ENCODE measurements at regions not wholly inside any gene's neighbourhood (a gene's known extent, or its start where the extent isn't known, plus 50 kb on each side); places are given as distances from the start of the nearest gene placed in this dataset.

DNA sequence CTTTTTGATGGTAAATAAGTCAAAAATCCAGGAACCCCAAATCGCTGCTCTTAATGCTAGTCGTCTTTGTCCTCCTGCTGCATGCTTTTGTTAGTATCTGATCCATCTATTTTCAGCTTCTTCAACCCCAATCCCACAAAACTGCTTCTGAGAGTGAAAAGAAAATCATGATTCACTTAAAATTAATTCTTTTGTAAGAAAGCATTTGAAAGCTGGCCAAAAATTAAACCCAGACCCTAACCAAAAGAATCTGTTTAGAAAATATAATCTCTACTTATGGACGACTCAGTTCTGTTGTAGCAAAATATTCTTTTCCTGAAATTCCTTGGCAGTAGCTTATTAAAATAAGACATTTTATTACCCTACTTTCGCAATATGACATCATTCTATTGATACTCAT is 443.6 kb upstream of the SYT1 start:
- no peak overlapping the region for H3K27ac ChIP-seq
- no peak for TF ChIP-seq ZFX (IDR thresholded peaks at IDR 0.05; ENCODE audit: borderline replicate concordance)
- TF ChIP-seq, protein P1, sequence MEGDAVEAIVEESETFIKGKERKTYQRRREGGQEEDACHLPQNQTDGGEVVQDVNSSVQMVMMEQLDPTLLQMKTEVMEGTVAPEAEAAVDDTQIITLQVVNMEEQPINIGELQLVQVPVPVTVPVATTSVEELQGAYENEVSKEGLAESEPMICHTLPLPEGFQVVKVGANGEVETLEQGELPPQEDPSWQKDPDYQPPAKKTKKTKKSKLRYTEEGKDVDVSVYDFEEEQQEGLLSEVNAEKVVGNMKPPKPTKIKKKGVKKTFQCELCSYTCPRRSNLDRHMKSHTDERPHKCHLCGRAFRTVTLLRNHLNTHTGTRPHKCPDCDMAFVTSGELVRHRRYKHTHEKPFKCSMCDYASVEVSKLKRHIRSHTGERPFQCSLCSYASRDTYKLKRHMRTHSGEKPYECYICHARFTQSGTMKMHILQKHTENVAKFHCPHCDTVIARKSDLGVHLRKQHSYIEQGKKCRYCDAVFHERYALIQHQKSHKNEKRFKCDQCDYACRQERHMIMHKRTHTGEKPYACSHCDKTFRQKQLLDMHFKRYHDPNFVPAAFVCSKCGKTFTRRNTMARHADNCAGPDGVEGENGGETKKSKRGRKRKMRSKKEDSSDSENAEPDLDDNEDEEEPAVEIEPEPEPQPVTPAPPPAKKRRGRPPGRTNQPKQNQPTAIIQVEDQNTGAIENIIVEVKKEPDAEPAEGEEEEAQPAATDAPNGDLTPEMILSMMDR (IDR thresholded peaks at IDR 0.05) = no peak

DNA sequence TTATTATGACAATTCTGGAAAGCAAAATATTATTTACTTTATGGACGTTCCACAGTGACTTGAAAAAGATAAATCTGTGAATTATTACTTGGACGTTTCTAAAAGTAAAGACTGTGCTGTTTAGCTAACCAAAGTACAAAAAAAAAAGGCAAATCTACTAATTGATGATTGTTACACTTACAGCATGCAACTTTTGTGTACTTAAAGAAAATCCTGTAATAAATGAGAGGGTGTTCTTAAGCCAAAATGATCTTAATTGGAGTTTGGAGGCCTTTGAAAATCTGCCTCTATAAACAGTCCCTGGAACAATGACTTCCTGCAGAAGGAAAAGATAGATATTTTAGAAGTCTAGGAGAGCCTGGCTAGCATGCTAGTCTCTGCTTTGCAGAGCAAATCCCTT is 434.0 kb upstream of the SYT1 start:
- H3K27ac ChIP-seq = no peak overlapping the region
- TF ChIP-seq, protein P1 (IDR thresholded peaks at IDR 0.05) = no peak
- no peak for TF ChIP-seq ZFX (IDR thresholded peaks at IDR 0.05; ENCODE audit: borderline replicate concordance)

DNA sequence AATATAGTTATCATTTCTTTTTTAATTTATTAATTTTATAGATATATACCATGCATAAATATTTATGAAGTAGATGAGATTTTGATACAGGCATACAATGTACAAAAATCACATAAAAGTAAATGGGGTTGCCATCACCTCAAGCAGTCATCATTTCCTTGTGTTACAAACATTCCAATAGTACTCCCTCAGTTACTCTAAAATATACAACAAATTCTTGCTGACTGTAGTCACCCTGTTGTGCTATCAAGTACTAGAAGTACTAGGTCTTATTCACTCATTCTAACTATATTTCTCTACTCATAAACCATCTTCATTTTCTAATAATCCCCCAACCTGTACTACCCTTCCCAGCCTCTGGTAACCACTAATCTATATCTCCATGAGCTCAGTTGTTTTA is 432.6 kb upstream of the SYT1 start:
- H3K27ac ChIP-seq = no peak overlapping the region
- no peak for TF ChIP-seq ZFX (IDR thresholded peaks at IDR 0.05; ENCODE audit: borderline replicate concordance)
- TF ChIP-seq, protein P1 (IDR thresholded peaks at IDR 0.05) = no peak

DNA sequence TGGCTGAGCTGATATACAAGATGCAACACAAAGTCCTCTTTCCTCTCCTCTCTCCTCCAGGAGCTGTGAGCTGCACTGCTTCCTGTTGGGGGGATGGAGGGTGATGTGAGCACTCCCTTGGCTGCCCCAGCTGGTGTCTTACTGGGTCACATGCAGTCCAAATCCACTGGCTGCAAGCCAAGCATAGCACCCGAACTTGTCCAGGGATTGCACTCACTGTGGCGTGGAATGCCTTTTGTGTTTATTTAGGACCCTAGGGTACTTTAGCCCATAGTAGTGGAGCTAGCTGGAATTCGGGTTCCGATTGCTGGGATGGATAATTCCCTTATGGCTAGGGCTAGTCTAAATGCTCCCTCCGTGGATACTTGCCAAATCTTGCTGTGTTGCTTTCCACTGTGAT is 424.9 kb upstream of the SYT1 start:
- TF ChIP-seq, protein P1 (IDR thresholded peaks at IDR 0.05) = no peak
- no peak for TF ChIP-seq ZFX (IDR thresholded peaks at IDR 0.05; ENCODE audit: borderline replicate concordance)

DNA sequence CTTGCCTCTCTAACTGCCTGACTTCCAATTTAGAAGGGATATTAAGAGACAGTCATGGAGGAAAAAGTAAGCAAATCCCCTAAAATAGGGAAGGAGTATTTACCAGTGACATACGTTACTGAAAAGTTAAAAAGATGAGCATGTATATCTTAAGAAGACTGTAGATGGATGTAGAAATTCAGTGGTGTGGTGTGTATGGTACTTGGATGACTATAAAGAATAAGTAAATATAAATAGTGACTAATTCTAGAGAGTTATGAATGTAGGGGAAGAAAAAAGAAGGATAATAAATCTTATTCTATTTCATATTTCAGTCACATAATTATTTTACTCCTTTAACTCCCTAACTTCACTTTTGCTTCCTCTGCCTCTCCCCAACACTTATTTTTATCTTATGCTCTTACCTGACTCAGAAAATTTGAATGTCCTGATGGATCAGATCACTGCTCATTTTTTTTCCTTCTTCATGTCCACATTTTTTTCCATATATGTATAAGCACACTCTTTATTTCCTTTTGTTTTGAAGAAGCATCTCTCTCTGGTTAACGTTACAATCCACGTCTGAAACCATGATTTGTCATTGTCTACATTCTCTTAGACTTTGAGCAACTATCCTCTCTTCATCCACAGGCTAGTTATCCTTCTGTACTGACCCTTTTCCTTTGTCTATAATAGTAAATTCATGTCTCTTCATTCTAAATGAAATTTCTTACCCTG is 422.7 kb upstream of the SYT1 start:
- TF ChIP-seq, protein P1 (IDR thresholded peaks at IDR 0.05) = no peak
- no peak for TF ChIP-seq ZFX (IDR thresholded peaks at IDR 0.05; ENCODE audit: borderline replicate concordance)
- no peak overlapping the region for H3K27ac ChIP-seq

More for the DNA sequence above, 424.9 kb upstream of the SYT1 start:
- H3K27ac ChIP-seq = no peak overlapping the region

DNA sequence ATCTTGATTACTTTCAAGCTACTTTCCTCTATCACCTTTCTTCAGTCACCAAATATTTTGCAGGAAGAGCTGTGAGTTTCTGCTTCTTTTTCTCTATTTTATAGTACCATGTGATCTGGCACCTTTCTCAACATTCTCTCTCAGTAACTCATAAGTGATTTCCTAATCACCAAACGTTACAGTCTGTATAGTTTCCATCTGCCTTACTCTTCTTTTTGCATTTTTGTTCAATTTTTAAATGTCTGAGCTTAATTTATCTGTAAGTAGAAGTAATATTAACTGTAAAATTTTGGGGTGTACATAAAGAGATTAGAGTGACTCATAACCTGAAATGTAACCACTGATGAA is 422.1 kb upstream of the SYT1 start:
- no peak overlapping the region for H3K27ac ChIP-seq
- no peak for TF ChIP-seq ZFX (IDR thresholded peaks at IDR 0.05; ENCODE audit: borderline replicate concordance)
- TF ChIP-seq, protein P1 (IDR thresholded peaks at IDR 0.05) = no peak

DNA sequence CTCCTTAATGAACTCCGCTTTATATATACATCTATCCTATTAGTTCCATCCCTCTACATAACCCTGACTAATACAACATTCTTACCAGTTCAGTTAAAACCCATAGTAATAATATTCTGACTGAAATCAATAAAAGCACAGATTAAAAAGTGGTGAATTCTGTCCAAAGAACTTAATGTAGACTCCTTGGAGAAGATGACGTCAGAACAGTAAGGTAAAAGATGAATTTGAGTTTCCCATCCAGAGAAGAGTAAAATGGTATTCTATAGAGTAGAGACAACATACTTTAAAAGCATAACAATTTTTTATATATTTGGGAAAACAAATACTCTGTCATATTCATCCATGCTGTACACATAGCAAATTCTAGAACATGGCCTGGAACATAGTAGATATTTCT is 418.0 kb upstream of the SYT1 start:
- no peak overlapping the region for H3K27ac ChIP-seq

More for the DNA sequence above, 418.0 kb upstream of the SYT1 start:
- TF ChIP-seq ZFX (IDR thresholded peaks at IDR 0.05; ENCODE audit: borderline replicate concordance) = no peak
- TF ChIP-seq, protein P1 (IDR thresholded peaks at IDR 0.05) = no peak

Measured in 22Rv1 (cell line).